Colonic mucosa (tissue), 4 donors: ENCODE measurements at regions not wholly inside any gene's neighbourhood (a gene's known extent, or its start where the extent isn't known, plus 50 kb on each side); places are given as distances from the start of the nearest gene placed in this dataset.
"Not testable (repeated sequence)": the region's sequence is repeated elsewhere in the genome, so short reads cannot be mapped to it uniquely, and the experiment has no call there.

ENCODE experiments used
- DNase-seq: peaks from one replicate; pipeline ENCODE4 v3.0.0-alpha.2; 2020
- H3K27ac ChIP-seq: fragments of 200-600 bp; one replicate; pipeline ENCODE4 v1.8.0; 2021
- H3K27me3 ChIP-seq: fragments of 200-600 bp; one replicate; pipeline ENCODE4 v1.8.0; 2021
- H3K36me3 ChIP-seq: fragments of 200-600 bp; one replicate; pipeline ENCODE4 v1.8.0; 2021
- H3K4me1 ChIP-seq: fragments of 200-600 bp; one replicate; pipeline ENCODE4 v1.8.0; 2021; ENCODE audit warnings: mild to moderate bottlenecking
- H3K4me3 ChIP-seq: fragments of 200-600 bp; one replicate; pipeline ENCODE4 v1.8.0; 2021
- H3K9ac ChIP-seq, 2 donors: one replicate each; pipeline ENCODE4 v1.7.0; 2013; ENCODE audit warnings: control low read depth in 2 of 2, low read depth in 2 of 2, low read length in 2 of 2
- H3K9me3 ChIP-seq: fragments of 200-600 bp; one replicate; pipeline ENCODE4 v1.8.0; 2021
- CTCF ChIP-seq: fragments of 200-600 bp; IDR thresholded peaks from one replicate; pipeline ENCODE4 v1.8.0; 2022; ENCODE audit warnings: antibody characterized with exemption, mild to moderate bottlenecking
- intact Hi-C: fragments of 100-400 bp; cut with DNase I; formaldehyde crosslinking; loops from one replicate; pipeline ENCODE4 v1.14.1; 2022
- donor health status: healthy.
- donor health status: DM: no; HTN: no; CAD: no.
- donor health status: DM: no; HTN: no; CAD: no.

GRCh38 chr6:21931641-21932335 lies 338.2 kb downstream of the SOX4 start:
- no peaks in the 10 kb centered on the region for H3K27me3 ChIP-seq
- DNase-seq = no peak
- no peaks in the 10 kb centered on the region for H3K4me1 ChIP-seq
- no peak for TF ChIP-seq CTCF
- no peaks in the 10 kb centered on the region for H3K9me3 ChIP-seq
- no peak overlapping the region for H3K27ac ChIP-seq
- no peak overlapping the region for H3K4me3 ChIP-seq
- no peaks in the 10 kb centered on the region for H3K36me3 ChIP-seq
- H3K9ac ChIP-seq = no peak overlapping the region
- intact Hi-C loops = loop anchor here (10.0 kb wide), 1 partner anchor 1367 kb away; no protein-coding TSS in a partner anchor

GRCh38 chr6:21933351-21933750 lies 339.8 kb downstream of the SOX4 start:
- Histone ChIP-seq H3K4me3 (no peak overlapping the region), H3K4me1 (no peaks in the 10 kb centered on the region), H3K9me3 (no peaks in the 10 kb centered on the region), H3K36me3 (no peaks in the 10 kb centered on the region), H3K27ac (no peak overlapping the region), H3K27me3 (no peaks in the 10 kb centered on the region), H3K9ac (no peak overlapping the region)
- no peak for TF ChIP-seq CTCF
- no peak for DNase-seq
- intact Hi-C loops = loop anchor here (10.0 kb wide), 1 partner anchor 1369 kb away; no protein-coding TSS in a partner anchor

GRCh38 chr6:21935142-21935541 lies 341.6 kb downstream of the SOX4 start:
- H3K9ac ChIP-seq = no peak overlapping the region
- no peaks in the 10 kb centered on the region for H3K4me1 ChIP-seq
- no peaks in the 10 kb centered on the region for H3K36me3 ChIP-seq
- intact Hi-C loops = loop anchor here (10.0 kb wide), 1 partner anchor 1370 kb away; no protein-coding TSS in a partner anchor
- no peak for DNase-seq
- no peaks in the 10 kb centered on the region for H3K27me3 ChIP-seq
- TF ChIP-seq CTCF = no peak
- H3K27ac ChIP-seq = no peak overlapping the region
- H3K9me3 ChIP-seq = no peaks in the 10 kb centered on the region
- no peak overlapping the region for H3K4me3 ChIP-seq

- H3K27ac ChIP-seq = no peak overlapping the region
- H3K4me3 ChIP-seq = no peak overlapping the region
- no peaks in the 10 kb centered on the region for H3K4me1 ChIP-seq
- peak; percentile 64 for TF ChIP-seq CTCF
- no peak overlapping the region for H3K9ac ChIP-seq
- no peaks in the 10 kb centered on the region for H3K36me3 ChIP-seq
- DNase-seq = peak; percentile 52
- intact Hi-C loops = loop anchor here (2.0 to 10.0 kb wide), 2 partner anchors 339 to 1371 kb away; no protein-coding TSS in a partner anchor
- H3K9me3 ChIP-seq = no peaks in the 10 kb centered on the region
- H3K27me3 ChIP-seq = no peaks in the 10 kb centered on the region
Observed at GRCh38 chr6:21935561-21936028, 342.0 kb downstream of the SOX4 start.

GRCh38 chr6:21937466-21937865 lies 343.9 kb downstream of the SOX4 start:
- TF ChIP-seq CTCF = no peak
- intact Hi-C loops = loop anchor here (2.0 to 10.0 kb wide), 2 partner anchors 341 to 1373 kb away; no protein-coding TSS in a partner anchor
- H3K9ac ChIP-seq = no peak overlapping the region
- DNase-seq = no peak
- H3K36me3 ChIP-seq = no peaks in the 10 kb centered on the region
- H3K27me3 ChIP-seq = no peaks in the 10 kb centered on the region
- H3K27ac ChIP-seq = no peak overlapping the region
- no peaks in the 10 kb centered on the region for H3K4me1 ChIP-seq
- no peak overlapping the region for H3K4me3 ChIP-seq
- no peaks in the 10 kb centered on the region for H3K9me3 ChIP-seq

- H3K27ac ChIP-seq, H3K4me3 ChIP-seq, H3K9ac ChIP-seq, H3K4me1 ChIP-seq, DNase-seq, H3K36me3 ChIP-seq, H3K27me3 ChIP-seq, H3K9me3 ChIP-seq: not testable (repeated sequence)
- intact Hi-C loops = loop anchor here (10.0 kb wide), 1 partner anchor 1374 kb away; no protein-coding TSS in a partner anchor
Observed at GRCh38 chr6:21939066-21939465, 345.5 kb downstream of the SOX4 start.
